Left renal cortex interstitium (tissue), 4 donors: ENCODE measurements at regions not wholly inside any gene's neighbourhood (a gene's known extent, or its start where the extent isn't known, plus 50 kb on each side); places are given as distances from the start of the nearest gene placed in this dataset.
"Not testable (repeated sequence)": the region's sequence is repeated elsewhere in the genome, so short reads cannot be mapped to it uniquely, and the experiment has no call there.

Experiments
- DNase-seq, 4 donors: peaks; one replicate each; pipeline ENCODE4 v3.0.0-alpha.2; 2013; ENCODE audit warnings: low read depth in 4 of 4, low spot score in 2 of 4, missing footprints in 1 of 4

- DNase-seq = no peak
Observed at GRCh38 chr19:28583242-28583641, 629.7 kb downstream of the UQCRFS1 start.

- no peak for DNase-seq
Observed at GRCh38 chr19:28582796-28583195, 630.2 kb downstream of the UQCRFS1 start.

- no peak for DNase-seq
Observed at GRCh38 chr19:28582344-28582743, 630.6 kb downstream of the UQCRFS1 start.

- no peak for DNase-seq
Observed at GRCh38 chr19:28581468-28581770, 631.5 kb downstream of the UQCRFS1 start.

GRCh38 chr19:28578786-28579505 lies 634.0 kb downstream of the UQCRFS1 start:
- no peak for DNase-seq

- no peak for DNase-seq
Observed at GRCh38 chr19:28578208-28578607, 634.7 kb downstream of the UQCRFS1 start.

GRCh38 chr19:28577666-28578065 lies 635.3 kb downstream of the UQCRFS1 start:
- no peak for DNase-seq

GRCh38 chr19:28577233-28577632 lies 635.7 kb downstream of the UQCRFS1 start:
- DNase-seq = peak in 1 of 4 donors; percentile 62

GRCh38 chr19:28575816-28576215 lies 637.1 kb downstream of the UQCRFS1 start:
- DNase-seq = no peak

- DNase-seq = not testable (repeated sequence)
Observed at GRCh38 chr19:28575312-28575711, 637.6 kb downstream of the UQCRFS1 start.

GRCh38 chr19:28574212-28574611 lies 638.7 kb downstream of the UQCRFS1 start:
- no peak for DNase-seq

- DNase-seq = no peak
Observed at GRCh38 chr19:28569132-28570131, 643.5 kb downstream of the UQCRFS1 start.

- no peak for DNase-seq
Observed at GRCh38 chr19:28567834-28568233, 645.1 kb downstream of the UQCRFS1 start.

- DNase-seq = no peak
Observed at GRCh38 chr19:28563964-28564921, 648.7 kb downstream of the UQCRFS1 start.

- no peak for DNase-seq
Observed at GRCh38 chr19:28560786-28561185, 652.2 kb downstream of the UQCRFS1 start.

- DNase-seq = no peak
Observed at GRCh38 chr19:28558783-28559182, 654.2 kb downstream of the UQCRFS1 start.

GRCh38 chr19:28556371-28556770 lies 656.6 kb downstream of the UQCRFS1 start:
- no peak for DNase-seq

GRCh38 chr19:28555317-28555716 lies 657.6 kb downstream of the UQCRFS1 start:
- DNase-seq = no peak

- DNase-seq = no peak
Observed at GRCh38 chr19:28554321-28555091, 658.4 kb downstream of the UQCRFS1 start.

GRCh38 chr19:28553764-28554163 lies 659.2 kb downstream of the UQCRFS1 start:
- DNase-seq = no peak
